Endothelial cell of umbilical vein (primary cell): ENCODE measurements at regions not wholly inside any gene's neighbourhood (a gene's known extent, or its start where the extent isn't known, plus 50 kb on each side); places are given as distances from the start of the nearest gene placed in this dataset.

Experiments used
- POLR2A ChIP-seq: IDR thresholded peaks from 2 replicates; pipeline ENCODE4 v1.6.1; 2012; ENCODE audit warnings: low read depth, mild to moderate bottlenecking, control low read depth, low read length
- POLR2AphosphoS5 ChIP-seq: IDR thresholded peaks from 2 replicates; pipeline ENCODE4 v1.6.1; 2012; ENCODE audit warnings: low read depth, mild to moderate bottlenecking, control low read depth, low read length, moderate library complexity; ENCODE audit not compliant: insufficient read depth
- TF ChIP-seq, protein P1 (sequence below), 2 donors: IDR thresholded peaks; 1 replicate in 1 of 2; 2 replicates in 1 of 2; pipeline ENCODE4 v1.5.1; 2011; ENCODE audit warnings: low read length in 2 of 2, mild to moderate bottlenecking in 2 of 2, moderate library complexity in 2 of 2, control low read depth in 1 of 2, inconsistent platforms in 1 of 2, low read depth in 1 of 2; ENCODE audit not compliant: insufficient read depth in 1 of 2; ENCODE audit errors: extremely low read depth in 1 of 2

DNA sequence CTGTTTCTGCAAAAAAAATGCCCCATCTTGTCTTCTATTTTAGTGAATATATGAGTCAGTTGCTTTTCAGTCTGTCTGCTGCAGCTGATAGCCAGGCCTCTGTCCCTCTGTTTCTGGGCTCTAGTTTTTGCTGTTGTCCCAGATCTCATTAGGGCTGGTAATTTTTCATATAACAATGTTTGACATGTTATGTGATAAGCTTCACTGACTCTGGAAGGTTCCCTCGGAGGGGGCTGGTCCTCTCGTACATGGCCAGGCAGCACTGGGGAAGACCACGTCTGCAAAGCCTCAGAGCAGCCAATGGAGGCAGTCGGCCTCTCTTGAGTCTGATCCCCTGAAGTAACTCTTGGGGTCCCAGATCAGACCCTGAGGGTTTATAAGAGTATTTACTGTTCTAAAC lies 223.8 kb downstream of the THBS2 start:
- TF ChIP-seq, protein P1, sequence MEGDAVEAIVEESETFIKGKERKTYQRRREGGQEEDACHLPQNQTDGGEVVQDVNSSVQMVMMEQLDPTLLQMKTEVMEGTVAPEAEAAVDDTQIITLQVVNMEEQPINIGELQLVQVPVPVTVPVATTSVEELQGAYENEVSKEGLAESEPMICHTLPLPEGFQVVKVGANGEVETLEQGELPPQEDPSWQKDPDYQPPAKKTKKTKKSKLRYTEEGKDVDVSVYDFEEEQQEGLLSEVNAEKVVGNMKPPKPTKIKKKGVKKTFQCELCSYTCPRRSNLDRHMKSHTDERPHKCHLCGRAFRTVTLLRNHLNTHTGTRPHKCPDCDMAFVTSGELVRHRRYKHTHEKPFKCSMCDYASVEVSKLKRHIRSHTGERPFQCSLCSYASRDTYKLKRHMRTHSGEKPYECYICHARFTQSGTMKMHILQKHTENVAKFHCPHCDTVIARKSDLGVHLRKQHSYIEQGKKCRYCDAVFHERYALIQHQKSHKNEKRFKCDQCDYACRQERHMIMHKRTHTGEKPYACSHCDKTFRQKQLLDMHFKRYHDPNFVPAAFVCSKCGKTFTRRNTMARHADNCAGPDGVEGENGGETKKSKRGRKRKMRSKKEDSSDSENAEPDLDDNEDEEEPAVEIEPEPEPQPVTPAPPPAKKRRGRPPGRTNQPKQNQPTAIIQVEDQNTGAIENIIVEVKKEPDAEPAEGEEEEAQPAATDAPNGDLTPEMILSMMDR (IDR thresholded peaks at IDR 0.05; ENCODE audit: extremely low read depth in 1 of 2, insufficient read depth in 1 of 2, low read depth in 1 of 2, low read length in 2 of 2) = no peak
- TF ChIP-seq POLR2A (no peak), POLR2AphosphoS5 (no peak)
